DMS53 (cell line): ENCODE measurements at regions not wholly inside any gene's neighbourhood (a gene's known extent, or its start where the extent isn't known, plus 50 kb on each side); places are given as distances from the start of the nearest gene placed in this dataset.

Experiments
- DNase-seq: peaks from one replicate; lab custom pipeline; 2025; lab: John Stamatoyannopoulos, UW

DNA sequence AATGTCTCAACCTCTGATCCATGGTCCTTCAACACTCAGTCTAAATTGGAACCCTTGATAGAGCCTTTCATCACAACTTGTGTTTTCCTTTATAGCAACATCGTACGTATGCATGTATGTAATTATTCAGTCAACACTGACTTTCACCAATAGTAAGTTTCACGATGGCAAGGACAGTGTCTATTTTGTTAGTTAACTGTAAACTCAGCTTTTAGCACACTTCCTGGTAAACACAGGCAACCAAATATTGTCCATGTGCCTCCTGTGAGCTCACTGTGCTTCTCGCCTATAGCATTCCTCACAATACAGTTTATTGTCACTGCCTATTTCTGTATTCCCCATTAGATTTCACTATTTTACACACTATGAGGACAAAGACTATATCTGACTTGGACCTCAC is 323.1 kb downstream of the DEPDC1B start:
- DNase-seq: no peak

DNA sequence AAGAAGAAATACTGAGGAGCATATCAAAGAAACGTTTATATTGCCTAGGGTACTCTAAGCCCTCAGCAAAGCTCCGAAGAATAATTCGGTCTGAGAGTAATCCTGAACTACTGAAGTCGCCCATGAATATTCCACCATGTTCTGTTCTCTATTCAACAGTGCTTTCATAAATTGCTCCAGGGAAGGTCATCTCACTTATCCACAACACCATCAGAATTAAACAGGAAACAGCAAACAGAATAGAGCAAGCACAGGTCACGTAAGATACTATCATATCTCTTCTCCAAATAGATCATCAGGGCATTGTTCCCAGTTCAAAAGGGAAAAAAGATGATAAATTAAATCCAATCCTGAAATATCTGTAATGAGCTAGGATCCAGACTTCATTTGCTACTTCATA is 325.6 kb downstream of the DEPDC1B start:
- DNase-seq: no peak

DNA sequence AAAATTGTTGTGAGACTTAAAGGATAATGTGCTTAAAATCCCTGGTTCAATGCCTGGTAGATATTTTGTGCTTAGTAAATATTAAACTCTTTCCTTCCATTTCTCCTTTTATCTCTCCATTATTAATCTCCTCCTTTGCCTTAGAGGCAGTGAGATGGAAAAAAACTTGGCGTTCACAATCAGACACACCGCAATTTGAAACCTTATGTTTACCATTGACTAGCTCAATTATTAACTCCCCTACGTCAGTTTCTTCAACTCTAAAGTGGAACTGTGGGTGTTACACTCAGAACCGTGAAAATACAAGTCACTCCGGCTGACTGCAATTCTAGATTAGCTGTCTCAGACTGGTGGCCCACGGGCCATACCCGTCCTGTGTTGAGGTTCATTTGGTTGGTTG is 327.2 kb downstream of the DEPDC1B start:
- DNase-seq: peak; percentile 80

DNA sequence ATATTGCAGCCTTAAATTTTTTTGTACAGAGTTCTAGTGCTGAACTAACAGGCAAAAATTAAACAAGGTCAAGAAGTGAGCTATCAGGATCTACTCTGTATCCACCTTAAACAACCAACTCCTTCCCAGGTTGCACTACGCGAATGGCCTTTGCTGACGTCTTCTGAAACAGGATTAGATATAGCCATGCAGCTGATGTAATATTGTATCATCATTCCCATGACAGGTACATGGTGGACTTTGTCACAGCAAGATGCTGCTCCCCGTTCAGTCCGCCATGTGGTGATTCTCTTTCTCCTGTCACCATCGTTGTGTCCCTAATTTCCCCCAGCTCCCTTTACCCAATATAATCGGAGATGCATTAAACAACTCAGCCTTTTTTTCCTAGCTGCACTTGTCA is 328.9 kb downstream of the DEPDC1B start:
- no peak for DNase-seq

DNA sequence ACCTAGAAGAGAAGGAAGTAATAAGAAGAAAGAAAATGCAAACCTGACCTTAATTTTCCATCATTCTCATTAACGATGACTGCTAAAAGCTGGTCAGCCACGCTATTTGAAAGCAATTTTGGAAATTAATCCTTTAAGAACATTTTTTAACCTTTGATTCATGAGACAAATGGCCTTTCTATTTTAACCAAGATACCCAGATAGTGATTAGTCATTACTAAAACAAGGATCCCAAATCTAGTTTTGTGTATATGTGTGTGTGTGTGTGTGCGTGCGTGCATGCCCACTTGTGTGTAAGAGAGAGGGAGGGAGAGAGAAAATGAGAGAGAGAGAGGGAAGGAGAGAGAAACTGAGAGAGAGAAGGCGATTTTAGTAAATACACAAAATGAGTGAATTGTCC is 329.5 kb downstream of the DEPDC1B start:
- DNase-seq: no peak

DNA sequence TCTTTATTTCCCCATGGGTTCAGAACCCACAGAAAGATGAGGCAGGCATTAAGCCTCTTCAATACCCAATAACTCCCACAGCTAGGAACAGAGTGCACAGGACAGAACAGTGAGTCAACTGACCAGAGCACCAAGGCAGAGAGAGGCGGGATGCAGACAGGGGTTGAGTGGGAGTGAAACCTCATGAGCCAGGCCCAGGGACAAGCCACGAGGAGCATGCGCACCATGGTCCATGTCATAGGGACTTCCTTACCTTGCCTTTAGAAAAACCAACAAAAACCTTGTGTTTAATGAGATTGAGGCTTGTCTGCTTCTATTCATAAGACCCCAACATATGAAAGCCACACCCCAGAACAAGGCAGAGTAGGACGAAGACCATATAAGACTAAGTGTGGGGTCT is 330.6 kb downstream of the DEPDC1B start:
- DNase-seq: no peak

DNA sequence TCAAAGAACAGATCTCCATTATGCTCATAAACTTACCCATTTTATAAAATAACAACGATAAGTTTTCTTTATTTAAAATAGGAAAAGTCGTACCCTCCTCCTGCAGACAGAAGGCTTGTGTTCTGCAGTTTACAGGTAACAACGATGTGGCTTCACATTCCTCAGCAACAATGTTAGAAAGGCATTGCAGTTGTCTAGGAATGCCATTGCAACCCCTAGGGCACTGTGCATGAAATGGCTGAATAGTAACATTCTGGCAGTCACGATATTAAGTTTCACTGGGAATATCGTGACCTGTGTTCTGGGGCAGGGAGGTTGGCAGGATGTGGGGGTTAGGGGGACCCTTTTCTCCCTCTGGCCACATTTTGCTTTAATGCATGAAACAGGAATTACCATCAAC is 331.9 kb downstream of the DEPDC1B start:
- DNase-seq: no peak

DNA sequence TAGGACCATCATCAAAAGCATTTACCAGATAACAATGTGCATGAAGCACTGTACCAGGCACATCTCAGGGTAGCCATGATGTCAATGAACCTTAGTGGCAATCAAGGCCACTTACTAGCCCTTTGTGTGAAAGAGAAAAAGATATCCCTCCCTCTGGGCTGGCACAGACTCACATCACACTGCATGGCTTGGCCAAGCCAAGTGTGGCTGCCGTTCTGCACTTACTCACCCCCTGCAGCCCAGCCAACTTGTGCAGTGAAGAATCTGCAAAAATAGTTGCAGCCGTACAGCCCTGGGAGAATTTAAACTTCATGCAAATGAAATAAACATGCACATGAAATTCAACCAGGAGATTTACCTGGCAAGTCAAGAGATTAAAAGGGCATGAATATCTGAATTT is 333.5 kb downstream of the DEPDC1B start:
- no peak for DNase-seq

DNA sequence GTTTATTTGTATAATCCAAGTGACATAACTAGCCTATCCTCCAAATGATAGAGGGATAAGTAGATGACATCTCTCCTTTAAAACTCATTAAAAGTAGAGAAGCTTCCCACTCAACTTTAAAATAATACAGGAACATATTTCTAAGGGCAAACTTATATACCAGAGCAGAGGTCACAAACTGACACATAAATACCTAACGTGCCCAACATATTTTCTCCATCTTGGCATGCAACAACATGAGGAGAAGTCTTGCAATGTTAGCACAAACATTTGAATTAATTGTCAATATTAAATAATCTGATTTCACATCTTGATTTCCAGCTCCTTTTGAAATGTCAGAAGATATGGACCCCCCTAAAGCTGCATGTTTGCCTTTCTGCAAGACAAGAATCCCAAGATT is 335.0 kb downstream of the DEPDC1B start:
- DNase-seq: no peak

DNA sequence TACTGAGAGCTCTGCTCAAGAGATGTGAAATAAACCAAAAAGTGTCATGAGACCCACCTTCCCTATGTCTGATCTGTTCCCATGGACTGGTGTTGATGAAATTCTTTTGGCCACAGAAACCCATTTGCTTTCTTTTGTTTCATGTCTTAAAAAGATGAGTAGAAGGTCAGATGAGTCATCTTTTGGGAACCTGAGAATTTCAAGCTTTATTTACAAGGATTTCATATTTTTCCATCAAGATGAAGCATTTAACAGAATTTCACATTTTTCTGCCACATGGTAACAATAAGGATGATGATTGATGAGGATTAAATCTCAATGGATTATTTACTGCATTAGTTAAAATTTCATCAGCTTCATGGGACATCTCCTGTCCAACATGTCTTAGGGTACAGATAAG is 337.8 kb downstream of the DEPDC1B start:
- no peak for DNase-seq

DNA sequence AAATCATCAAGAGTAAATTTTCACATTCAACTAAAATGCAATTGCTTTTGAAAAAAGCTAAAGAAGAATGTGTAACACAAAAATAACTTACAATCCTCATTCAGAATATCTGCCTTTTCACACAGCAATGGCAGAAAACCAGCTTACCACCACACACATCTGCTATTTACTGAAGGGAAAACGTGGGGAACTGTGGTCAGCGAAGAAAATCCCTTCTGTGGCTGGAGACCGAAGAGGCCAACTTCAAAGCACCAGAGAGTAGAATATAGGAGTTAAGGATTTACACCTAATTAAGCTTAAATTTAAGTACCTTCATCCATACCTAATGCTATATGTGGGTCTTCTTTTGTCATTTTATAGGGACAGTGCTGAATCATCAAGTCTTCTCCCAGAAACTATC is 339.6 kb downstream of the DEPDC1B start:
- no peak for DNase-seq

DNA sequence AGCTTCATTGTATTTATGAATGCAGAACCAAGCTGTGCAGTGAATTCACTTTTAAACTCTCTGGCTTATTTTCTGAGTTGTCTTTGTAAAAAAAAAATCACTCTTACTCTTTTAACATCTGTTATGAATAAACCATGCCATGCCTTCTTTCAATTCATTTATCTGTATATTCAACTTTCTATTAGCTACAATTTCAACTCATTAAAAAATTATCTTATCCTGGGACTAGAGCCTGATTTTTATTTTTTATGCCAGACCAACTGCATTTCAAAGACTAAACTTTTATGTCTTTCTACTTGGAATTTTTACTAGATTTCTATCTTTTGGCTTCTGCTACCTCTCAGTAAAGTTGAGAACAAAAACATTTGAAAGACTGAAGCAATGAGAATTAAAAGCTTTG is 342.7 kb downstream of the DEPDC1B start:
- DNase-seq: no peak

DNA sequence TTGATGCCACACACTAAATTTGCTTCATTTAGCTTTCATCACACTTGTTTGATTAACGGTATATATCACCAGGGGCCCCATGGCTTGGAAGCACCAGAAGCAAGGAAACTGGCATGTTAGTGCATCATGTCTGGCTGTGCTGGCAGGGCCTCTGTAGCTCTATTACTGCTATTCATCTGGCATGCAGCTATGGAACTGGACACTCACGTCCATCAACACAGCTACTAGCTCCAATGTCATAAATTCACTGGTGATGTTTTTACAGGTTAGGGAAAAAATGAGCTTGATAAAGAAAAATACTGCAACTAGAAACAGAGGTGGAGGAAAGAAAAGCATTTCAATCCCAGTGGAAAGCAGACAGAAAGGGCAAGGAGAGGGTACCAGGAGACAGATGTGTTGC is 343.2 kb downstream of the DEPDC1B start:
- DNase-seq: no peak

DNA sequence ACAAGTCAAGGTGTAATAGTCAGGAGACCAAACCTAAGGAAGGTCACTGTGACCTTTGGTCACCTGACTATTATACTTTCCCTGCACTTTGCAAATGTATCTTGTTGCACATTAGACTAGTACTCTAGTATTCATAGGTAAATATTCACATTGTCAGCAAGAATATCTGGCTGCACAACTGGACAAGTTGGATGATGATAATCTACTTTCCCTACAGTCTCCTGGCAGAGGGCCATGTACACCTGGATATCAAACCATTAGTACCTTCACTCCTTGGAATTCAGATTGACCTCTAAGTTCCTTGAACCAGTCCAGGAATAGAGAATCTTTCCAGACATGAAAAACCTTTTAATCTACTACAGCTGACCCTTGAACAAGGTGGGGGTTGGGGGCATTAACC is 344.8 kb downstream of the DEPDC1B start:
- no peak for DNase-seq

DNA sequence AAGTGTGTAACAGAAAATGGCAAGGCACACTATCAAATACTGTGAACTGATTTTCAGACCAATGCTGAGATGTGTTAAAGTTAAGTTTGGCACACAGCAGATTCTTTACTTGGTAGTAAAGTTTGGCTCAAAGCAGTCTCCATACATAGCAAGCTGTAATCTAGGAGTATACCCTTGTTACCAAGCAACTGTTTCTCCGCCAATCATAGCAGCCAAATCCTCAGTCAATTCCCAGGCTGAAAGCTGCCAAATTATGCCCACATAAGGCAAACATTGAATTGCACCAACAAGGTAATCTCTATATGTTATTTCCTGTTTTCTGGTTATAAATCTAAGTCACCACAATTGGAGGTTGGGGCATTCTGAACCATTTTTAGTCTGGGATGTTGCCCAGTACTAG is 345.7 kb downstream of the DEPDC1B start:
- DNase-seq: no peak

DNA sequence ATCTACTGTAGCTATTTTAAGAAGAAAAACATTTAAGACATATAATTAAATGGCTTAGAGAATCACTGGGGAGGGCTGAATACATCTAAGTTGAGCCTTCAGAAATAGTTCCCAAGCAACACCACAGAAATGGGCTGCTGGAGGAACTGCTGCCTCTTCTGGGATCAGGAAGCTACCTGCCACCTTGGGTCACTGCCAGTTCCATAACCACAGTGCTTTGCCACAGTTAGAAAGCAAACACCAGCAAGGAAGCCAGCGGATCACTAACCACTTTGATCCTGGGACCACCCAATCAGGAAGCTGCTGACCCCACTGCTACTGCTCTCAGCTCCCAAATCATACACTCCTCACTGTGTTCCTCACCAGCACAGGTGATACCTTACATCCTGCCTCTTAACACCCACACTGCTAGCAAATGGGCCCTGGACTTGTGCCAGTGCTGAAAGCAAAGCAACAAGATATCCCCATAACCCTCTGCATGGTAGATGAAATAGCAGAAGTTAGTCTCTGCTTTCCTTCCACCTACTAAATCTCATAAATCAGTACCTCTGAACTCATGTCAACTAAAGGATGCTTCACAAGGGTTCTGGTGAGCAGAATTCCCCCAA is 346.9 kb downstream of the DEPDC1B start:
- DNase-seq: peak; percentile 51

DNA sequence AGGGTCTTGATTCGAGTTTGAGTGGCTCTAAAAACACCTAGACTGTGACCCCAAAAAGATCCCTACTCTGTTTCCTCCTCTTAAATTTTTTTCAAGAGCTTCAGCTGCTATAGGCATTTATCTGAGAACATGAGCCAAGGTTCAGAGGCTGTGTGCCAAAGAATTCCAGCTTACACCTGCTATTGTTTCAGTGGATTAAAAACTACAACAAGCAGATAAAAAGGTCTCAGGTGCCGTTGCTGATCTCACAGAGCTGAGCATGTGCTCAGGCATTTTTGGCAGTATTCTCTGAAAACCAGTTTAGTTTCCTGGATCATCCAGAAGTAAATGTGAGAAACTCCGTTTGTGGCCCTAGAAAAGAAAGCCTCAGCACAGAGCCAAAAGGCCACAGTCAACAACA is 349.2 kb downstream of the DEPDC1B start:
- no peak for DNase-seq

DNA sequence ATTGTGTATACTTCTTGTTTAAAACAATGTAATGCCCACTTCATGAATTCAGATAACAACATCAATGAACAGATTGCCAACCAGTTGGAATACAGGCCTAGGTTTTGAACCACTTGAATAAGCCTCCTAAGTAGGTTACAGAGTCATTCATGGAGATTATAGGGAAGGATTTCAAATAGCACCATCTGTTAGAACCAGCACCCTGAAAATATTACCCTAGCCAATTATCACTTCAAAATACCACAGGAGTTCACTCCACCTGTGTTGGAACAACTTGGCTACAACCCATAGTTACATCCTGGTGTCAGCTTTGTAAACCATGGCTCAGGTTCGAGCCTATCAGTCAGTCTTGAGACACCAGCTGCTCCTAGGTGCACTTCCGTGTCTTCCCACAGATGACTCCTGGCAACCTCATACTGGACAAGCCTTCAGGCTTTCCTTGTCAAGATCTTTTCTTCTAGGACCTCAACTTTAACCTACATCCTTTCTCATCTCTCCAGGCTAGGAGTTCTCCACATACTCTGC is 350.0 kb downstream of the DEPDC1B start:
- no peak for DNase-seq

DNA sequence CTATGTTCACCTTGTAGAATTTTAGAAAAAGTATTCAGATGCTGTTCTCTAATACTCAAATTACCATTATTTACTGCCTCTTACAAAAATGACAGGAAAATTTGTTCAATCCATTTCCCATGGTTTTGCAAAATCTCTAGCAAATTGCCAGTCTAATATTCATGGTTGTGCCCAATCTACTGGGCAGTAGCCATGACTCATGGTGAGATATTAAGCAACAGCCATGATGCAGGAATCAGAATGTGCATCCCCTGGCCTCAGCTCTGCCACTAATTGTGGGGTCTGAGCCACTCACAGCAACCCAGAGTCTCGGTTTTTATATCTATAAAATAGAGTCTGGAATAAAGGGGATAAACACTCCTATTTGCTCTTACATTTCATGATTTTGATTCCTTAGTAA is 353.6 kb downstream of the DEPDC1B start:
- DNase-seq: no peak

DNA sequence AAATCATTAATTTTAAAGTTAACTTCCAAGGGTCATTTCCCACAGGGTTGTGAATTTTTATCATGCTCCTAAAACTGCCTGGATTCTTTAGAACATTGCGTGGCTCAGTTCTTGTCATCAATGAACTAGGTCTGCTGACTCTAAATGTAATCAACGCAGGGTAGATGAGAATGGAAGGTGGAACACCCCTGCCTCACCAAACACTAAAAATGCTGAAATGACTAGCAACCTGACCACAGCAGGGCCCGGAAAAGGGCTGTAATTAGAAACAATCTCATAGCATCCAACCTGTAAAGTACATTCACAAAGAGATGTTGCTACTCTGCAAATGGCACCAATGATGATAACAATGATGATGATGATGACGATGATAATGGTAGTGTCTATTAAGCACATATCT is 356.9 kb downstream of the DEPDC1B start:
- no peak for DNase-seq

DNA sequence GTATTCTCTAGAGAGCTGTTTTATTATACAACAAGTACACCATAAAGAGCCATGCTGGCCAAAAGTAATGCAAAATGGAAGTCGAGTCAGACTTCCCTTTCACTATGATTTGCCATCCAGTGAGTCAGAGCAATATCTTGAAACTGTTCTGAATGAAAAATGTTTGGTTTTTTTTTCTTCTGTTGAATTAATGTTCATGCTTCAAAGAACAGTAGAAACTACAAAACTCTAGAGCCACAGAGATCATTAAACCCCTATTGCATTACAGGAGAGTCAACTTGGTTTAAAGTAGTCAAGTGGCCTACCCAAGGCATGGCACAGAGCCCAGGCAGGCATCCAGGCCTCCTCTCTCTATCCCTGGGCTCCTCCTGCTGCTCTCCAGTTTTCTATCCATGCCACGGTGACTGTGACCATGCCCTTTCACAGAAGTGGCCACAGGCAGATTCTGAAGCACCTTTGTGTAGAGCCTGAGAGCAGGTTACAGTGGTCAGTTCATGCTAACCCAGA is 358.9 kb downstream of the DEPDC1B start:
- peak; percentile 47 for DNase-seq

DNA sequence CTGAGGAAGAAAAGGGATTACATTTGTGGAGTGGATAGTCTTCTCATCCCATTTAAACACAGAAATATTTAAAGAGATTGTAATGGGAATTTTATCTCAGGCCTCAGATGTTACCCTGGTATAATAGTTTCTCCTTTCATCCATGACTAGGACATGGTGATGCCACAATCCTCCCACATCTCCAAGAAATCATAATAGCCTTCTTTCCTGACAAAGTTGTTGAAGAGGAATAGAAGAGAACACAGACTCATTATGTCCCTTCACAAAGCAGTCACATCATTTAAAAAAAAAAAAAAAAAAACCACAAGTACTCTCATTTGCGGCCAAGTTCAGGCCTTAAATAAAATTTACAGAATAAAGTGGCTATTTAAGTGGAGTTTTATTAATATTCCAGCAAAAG is 359.6 kb downstream of the DEPDC1B start:
- DNase-seq: no peak

DNA sequence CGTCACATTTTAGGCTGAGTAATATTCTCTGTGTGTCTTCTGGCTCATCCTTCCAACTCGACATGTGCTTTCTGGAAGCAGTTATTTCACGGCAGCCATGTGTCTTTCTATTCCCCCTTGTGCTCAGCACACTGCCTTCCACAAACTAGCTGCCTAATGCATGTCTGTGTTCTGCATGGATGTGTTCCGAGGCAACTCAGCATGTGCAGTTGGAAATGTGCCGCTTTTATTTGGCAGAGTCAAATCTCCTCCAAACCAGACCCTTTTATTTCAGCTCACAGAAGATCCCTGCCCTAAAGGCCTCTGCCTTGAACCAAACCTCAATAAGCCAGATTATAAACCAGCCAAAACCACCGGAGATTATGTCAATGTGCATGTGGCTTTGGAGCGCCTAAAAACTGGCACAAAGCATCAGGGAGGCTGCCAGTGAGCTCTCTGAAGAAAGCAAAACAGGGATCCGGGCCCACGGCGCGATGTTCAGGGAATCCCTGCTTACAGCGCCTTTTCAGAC is 360.2 kb downstream of the DEPDC1B start:
- DNase-seq: no peak

DNA sequence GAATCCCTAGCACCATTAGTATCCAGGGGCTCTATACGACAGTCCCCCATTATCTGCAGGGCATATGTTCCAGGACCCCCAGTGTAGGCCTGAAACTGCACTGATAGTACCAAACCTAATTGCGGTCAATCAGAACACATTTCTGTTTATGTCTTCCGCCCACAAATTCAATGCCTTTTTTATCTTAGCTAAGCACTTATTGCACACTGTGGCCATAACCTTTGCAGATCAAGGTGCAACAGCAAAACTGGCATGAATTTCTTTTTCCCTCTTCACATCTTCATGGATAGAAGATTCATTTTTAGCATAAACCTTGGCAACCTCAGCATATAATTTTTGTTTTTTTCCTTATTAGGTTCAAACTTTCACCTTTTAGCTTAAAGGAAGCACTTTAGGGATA is 361.1 kb downstream of the DEPDC1B start:
- DNase-seq: no peak
